CD8-positive, alpha-beta memory T cell (primary cell): ENCODE measurements at regions not wholly inside any gene's neighbourhood (a gene's known extent, or its start where the extent isn't known, plus 50 kb on each side); places are given as distances from the start of the nearest gene placed in this dataset.

Experiments
- CTCF ChIA-PET: fragments of 350-600 bp; sonication (Branson Sonifier 250); formaldehyde crosslinking; loops from one replicate; lab custom pipeline; 2021; ENCODE audit warnings: antibody characterized with exemption; lab: Charles Lee
- POLR2A ChIA-PET: fragments of 350-600 bp; sonication (Branson Sonifier 250); formaldehyde crosslinking; loops from one replicate; lab custom pipeline; 2021; ENCODE audit warnings: antibody characterized with exemption; lab: Charles Lee
- DNase-seq, 5 donors: peaks; one replicate each; pipeline versions ENCODE4 v3.0.0 to v3.0.0-alpha.2; 2020 to 2022; ENCODE audit warnings: mixed read lengths in 1 of 5
- H3K27ac ChIP-seq: one replicate; pipeline ENCODE4 v1.7.0; 2013; ENCODE audit warnings: low read depth, mild to moderate bottlenecking, low read length, moderate library complexity
- H3K27me3 ChIP-seq: 2 replicates; pipeline ENCODE4 v1.7.0; 2013; ENCODE audit warnings: low read length, mild to moderate bottlenecking; ENCODE audit not compliant: insufficient read depth, poor library complexity, severe bottlenecking
- H3K36me3 ChIP-seq: 2 replicates; pipeline ENCODE4 v1.7.0; 2013; ENCODE audit warnings: mild to moderate bottlenecking, low read length, moderate library complexity; ENCODE audit not compliant: insufficient read depth
- H3K4me1 ChIP-seq: 2 replicates; pipeline ENCODE4 v1.7.0; 2013; ENCODE audit warnings: mild to moderate bottlenecking, low read length, moderate library complexity; ENCODE audit not compliant: insufficient read depth
- H3K4me3 ChIP-seq: 2 replicates; pipeline ENCODE4 v1.7.0; 2013; ENCODE audit warnings: mild to moderate bottlenecking, low read length
- H3K9me3 ChIP-seq: 2 replicates; pipeline ENCODE4 v1.7.0; 2013; ENCODE audit warnings: mild to moderate bottlenecking, low read length
- H3K27ac Mint-ChIP-seq, 8 donors: one replicate each; pipeline ENCODE4 v1.8.0; 2020 to 2021; ENCODE audit warnings: mixed read lengths in 8 of 8, mild to moderate bottlenecking in 6 of 8, inconsistent platforms in 3 of 8, moderate library complexity in 3 of 8
- H3K27me3 Mint-ChIP-seq, 2 donors: one replicate each; pipeline ENCODE4 v1.8.0; 2020 to 2021; ENCODE audit warnings: mixed read lengths in 2 of 2, mild to moderate bottlenecking in 1 of 2, moderate library complexity in 1 of 2
- H3K36me3 Mint-ChIP-seq, 3 donors: one replicate each; pipeline ENCODE4 v1.8.0; 2020 to 2021; ENCODE audit warnings: mixed read lengths in 3 of 3, inconsistent platforms in 1 of 3, mild to moderate bottlenecking in 1 of 3
- H3K4me1 Mint-ChIP-seq, 3 donors: one replicate each; pipeline ENCODE4 v1.8.0; 2020 to 2021; ENCODE audit warnings: mixed read lengths in 3 of 3, inconsistent platforms in 1 of 3, mild to moderate bottlenecking in 1 of 3
- H3K4me3 Mint-ChIP-seq, 7 donors: one replicate each; pipeline ENCODE4 v1.8.0; 2020 to 2021; ENCODE audit warnings: mixed read lengths in 7 of 7, mild to moderate bottlenecking in 6 of 7, moderate library complexity in 4 of 7, inconsistent platforms in 2 of 7
- H3K9me3 Mint-ChIP-seq, 5 donors: one replicate each; pipeline ENCODE4 v1.8.0; 2020 to 2022; ENCODE audit warnings: mixed read lengths in 5 of 5, mild to moderate bottlenecking in 3 of 5, moderate library complexity in 2 of 5, inconsistent platforms in 1 of 5

DNA sequence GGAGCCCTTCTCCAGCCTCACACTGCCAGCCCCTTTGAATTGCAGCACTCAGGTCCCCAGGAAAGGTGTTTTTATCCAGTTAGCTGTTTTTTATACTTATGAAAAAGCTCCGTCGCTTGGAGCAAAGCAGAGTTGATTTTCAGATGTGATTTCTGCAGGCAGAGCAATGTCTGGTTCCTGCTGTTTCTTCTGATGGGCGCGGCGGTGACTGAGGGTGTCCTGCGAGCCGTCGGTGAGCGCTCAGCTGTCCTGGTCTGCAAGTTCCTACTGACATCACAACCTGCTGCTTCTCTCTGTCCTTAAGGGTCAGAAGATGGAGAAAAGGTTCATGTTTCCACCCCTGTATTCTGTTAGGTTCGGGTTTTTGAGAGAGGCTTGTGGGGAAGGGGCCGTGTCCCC, 109.6 kb upstream of the FAM20C start:
- H3K27ac Mint-ChIP-seq: no peak overlapping the region
- POLR2A ChIA-PET: no interaction called here
- H3K27me3 Mint-ChIP-seq: peaks cover 6 to 9% of the 10 kb centered on the region in 2 donors
- CTCF ChIA-PET: no interaction called here
- no peaks in the 10 kb centered on the region for H3K9me3 Mint-ChIP-seq
- Histone ChIP-seq H3K27ac (no peak overlapping the region), H3K4me3 (no peak overlapping the region), H3K4me1 (no peaks in the 10 kb centered on the region), H3K9me3 (no peaks in the 10 kb centered on the region), H3K36me3 (no peaks in the 10 kb centered on the region), H3K27me3 (no peaks in the 10 kb centered on the region)
- no peaks in the 10 kb centered on the region for H3K4me1 Mint-ChIP-seq
- no peak overlapping the region for H3K4me3 Mint-ChIP-seq
- no peaks in the 10 kb centered on the region for H3K36me3 Mint-ChIP-seq
- no peak for DNase-seq

DNA sequence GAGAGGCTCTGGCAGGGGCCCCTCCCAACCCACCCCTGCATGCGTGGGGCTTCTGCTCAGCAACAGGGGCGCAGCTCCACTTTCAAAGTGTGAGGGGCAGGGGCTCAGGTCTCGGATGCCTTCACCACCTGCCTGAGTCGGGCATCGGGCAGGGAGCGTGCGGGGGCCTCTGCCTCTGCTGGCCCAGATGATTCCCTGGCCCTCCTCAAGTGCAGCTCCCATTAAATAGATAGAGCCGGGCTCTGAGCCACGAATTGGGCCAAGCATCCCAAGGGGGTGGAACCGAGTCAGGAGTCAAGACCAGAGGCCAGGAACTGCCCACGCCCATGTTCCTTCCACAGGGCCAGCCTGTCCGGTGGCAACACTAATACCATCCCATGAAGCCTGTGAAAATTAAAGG, 108.9 kb upstream of the FAM20C start:
- Mint-ChIP-seq H3K27ac (peak overlapping the region in 1 of 8 donors; percentile 6), H3K27me3 (peaks cover 6 to 9% of the 10 kb centered on the region in 2 donors), H3K36me3 (no peaks in the 10 kb centered on the region), H3K4me1 (no peaks in the 10 kb centered on the region), H3K9me3 (no peaks in the 10 kb centered on the region), H3K4me3 (no peak overlapping the region)
- Histone ChIP-seq H3K4me3 (no peak overlapping the region), H3K36me3 (no peaks in the 10 kb centered on the region), H3K4me1 (no peaks in the 10 kb centered on the region), H3K27ac (no peak overlapping the region), H3K9me3 (no peaks in the 10 kb centered on the region), H3K27me3 (no peaks in the 10 kb centered on the region)
- CTCF ChIA-PET: no interaction called here
- POLR2A ChIA-PET: no interaction called here
- no peak for DNase-seq

DNA sequence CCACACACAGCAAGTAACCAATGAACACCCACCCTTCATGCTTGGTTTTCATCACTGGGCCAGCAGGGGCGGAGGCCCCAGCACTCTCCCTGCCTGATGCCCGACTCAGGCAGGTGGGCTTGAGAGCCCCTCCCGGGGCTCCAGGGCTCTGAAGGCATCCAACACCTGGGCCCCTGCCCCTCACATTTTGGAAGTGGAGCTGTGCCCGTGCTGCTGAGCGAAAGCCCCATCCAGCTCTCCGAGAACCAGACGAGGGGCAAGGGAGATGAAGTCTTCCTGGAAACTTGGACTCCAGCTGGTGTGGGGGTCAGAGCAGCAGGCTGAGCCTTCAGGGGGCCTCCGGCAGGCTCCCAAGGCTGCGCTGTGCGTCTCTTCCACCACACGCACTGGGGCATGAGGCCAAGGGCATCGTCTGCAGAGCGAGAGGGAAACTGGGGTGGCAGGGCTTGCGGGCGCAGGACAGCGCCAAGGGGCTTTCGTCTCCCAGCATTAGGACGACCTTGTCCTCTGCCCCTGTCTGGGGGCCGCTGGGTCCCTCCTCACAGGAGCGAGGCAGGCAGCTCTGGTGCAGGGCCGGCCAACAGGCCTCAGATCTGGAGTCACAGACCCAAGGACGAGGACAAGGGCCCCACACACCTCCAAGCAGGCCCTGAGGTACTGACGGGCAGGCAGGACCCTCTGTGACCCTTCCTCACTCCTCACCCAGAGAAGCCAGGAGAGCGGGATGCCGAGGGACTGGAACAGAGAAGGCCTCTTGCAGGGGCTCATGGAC, 108.3 kb upstream of the FAM20C start:
- CTCF ChIA-PET: no interaction called here
- no peaks in the 10 kb centered on the region for H3K4me1 Mint-ChIP-seq
- Histone ChIP-seq H3K9me3 (no peaks in the 10 kb centered on the region), H3K4me3 (no peak overlapping the region), H3K36me3 (no peaks in the 10 kb centered on the region), H3K27ac (no peak overlapping the region), H3K4me1 (no peaks in the 10 kb centered on the region), H3K27me3 (no peaks in the 10 kb centered on the region)
- no peak overlapping the region for H3K4me3 Mint-ChIP-seq
- DNase-seq: no peak
- peaks cover 6 to 9% of the 10 kb centered on the region in 2 donors for H3K27me3 Mint-ChIP-seq
- H3K27ac Mint-ChIP-seq: no peak overlapping the region
- no peaks in the 10 kb centered on the region for H3K9me3 Mint-ChIP-seq
- H3K36me3 Mint-ChIP-seq: no peaks in the 10 kb centered on the region
- POLR2A ChIA-PET: no interaction called here

DNA sequence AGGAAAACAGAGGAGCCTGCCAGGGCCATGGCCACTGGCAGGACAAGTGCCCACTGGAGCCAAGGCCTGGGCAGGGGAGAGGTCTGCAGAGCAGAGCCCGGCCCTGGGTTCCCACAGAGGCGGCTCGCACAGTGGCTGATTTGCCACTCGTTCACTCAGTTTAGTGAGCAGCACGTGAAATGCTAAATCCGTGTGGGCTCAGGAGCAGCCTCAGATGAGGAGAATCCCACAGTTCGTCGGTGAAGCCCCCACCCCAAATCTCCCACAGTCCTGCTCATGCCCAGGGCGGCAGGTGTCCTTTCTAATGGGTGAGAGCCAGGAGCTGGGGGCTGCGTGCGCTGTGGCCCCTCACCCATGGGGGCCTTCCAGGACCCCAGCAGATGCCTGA, 107.7 kb upstream of the FAM20C start:
- H3K36me3 Mint-ChIP-seq: no peaks in the 10 kb centered on the region
- no peaks in the 10 kb centered on the region for H3K4me1 Mint-ChIP-seq
- no peak for DNase-seq
- Histone ChIP-seq H3K4me1 (no peaks in the 10 kb centered on the region), H3K27me3 (no peaks in the 10 kb centered on the region), H3K4me3 (no peak overlapping the region), H3K27ac (no peak overlapping the region), H3K36me3 (no peaks in the 10 kb centered on the region), H3K9me3 (no peaks in the 10 kb centered on the region)
- H3K4me3 Mint-ChIP-seq: no peak overlapping the region
- no peak overlapping the region for H3K27ac Mint-ChIP-seq
- ChIA-PET POLR2A (no interaction called here), CTCF (no interaction called here)
- H3K9me3 Mint-ChIP-seq: no peaks in the 10 kb centered on the region
- peaks cover 6 to 9% of the 10 kb centered on the region in 2 donors for H3K27me3 Mint-ChIP-seq

DNA sequence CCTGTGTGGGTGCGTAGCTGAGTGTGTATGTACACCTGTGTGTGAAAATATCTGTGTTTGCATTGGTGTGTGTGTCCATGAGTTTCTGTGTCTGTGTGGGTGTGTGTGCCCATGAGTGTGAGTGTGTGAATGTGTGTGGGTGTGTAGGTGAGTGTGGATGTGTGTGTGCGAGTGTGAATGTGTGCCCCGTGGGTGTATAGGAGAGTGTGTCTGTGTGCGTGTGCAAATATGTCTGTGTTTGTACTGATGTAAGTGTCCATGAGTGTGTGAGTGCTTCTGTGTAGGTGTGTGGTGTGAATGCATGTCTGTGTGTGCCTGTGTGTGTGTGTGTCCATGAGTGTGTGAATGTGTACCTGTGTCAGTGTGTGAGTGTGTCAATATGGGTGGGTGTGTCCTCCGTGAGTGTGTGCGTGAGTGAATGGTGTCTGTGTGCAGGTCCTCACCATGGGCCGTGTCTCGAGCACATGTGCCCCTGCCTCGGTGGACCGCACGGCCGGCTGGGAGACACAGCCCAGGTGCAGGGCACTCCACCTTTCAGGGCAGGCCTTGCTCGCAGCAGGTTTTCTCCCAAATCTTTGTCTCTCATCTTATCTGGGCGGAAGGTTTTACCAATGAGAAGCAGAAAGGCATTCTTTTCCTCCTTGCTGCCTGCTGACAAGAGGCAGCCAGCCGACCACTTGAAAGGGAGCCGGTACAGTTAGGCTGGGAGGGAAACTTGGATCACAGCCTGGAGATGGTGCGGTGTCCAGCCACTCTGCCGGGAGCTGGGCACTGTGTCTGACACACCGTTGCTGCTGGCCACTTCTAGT, 107.1 kb upstream of the FAM20C start:
- no peak for DNase-seq
- Mint-ChIP-seq H3K4me3 (no peak overlapping the region), H3K4me1 (no peaks in the 10 kb centered on the region), H3K9me3 (no peaks in the 10 kb centered on the region), H3K36me3 (no peaks in the 10 kb centered on the region), H3K27ac (no peak overlapping the region), H3K27me3 (peaks cover 6 to 9% of the 10 kb centered on the region in 2 donors)
- ChIA-PET POLR2A (no interaction called here), CTCF (no interaction called here)
- Histone ChIP-seq H3K4me1 (no peaks in the 10 kb centered on the region), H3K27me3 (no peaks in the 10 kb centered on the region), H3K27ac (no peak overlapping the region), H3K9me3 (no peaks in the 10 kb centered on the region), H3K4me3 (no peak overlapping the region), H3K36me3 (no peaks in the 10 kb centered on the region)

DNA sequence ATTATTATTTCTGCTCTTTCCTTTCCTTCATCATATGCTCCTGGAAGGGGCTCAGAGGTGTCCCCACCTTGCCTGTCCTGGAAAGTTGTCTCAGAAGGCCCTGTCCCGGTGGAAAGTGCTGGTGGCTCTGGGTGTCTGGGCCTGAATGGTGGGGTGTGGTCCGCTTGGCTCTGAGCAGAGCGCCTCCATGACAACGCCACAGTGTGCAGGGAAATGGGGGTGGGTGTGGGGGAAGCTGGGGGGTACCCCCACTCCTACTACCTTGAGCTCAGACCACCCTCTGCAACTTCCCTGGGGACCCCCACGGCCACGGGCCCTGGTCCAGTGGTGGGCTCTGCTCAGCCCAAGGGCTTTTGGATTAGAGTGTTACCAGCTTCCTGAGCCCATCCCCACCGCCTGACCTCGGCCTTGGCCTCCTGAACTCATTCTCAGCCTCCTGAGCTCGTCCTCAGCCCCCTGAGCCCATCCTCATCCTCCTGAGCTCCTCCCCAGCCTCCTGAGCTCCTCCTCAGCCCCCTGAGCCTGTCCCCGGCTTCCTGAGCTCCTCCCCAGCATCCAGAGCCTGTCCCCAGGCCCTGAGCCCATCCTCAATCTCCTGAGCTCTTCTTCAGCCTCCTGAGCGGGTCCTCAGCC, 106.4 kb upstream of the FAM20C start:
- Mint-ChIP-seq H3K4me3 (no peak overlapping the region), H3K9me3 (no peaks in the 10 kb centered on the region), H3K27ac (no peak overlapping the region), H3K4me1 (peaks cover 0 to 4% (median 3%) of the 10 kb centered on the region in 3 donors), H3K36me3 (no peaks in the 10 kb centered on the region), H3K27me3 (peaks cover 6 to 9% of the 10 kb centered on the region in 2 donors)
- DNase-seq: no peak
- H3K4me3 ChIP-seq: no peak overlapping the region
- no peaks in the 10 kb centered on the region for H3K36me3 ChIP-seq
- CTCF ChIA-PET: no interaction called here
- H3K27ac ChIP-seq: no peak overlapping the region
- H3K27me3 ChIP-seq: no peaks in the 10 kb centered on the region
- no peaks in the 10 kb centered on the region for H3K4me1 ChIP-seq
- H3K9me3 ChIP-seq: no peaks in the 10 kb centered on the region
- POLR2A ChIA-PET: no interaction called here

DNA sequence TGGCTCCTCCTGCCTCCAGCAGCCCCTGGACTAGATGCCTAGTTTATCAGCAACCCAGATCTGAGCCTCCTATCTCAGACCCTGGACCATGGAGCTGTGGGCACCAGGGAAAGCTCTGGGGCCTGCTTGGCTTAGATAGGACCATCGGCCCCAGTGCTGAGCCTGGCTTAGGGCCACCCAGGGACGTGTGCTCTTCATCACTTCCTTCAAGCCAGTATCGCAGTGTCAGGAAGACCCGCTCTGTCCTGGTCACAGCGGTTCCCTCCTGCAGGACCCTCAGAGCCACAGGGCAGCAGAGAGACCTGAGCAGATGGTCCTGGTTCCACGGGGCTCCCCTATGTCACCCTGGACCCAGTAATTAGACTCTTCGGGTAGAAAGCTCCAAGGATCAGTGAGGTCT, 105.7 kb upstream of the FAM20C start:
- H3K9me3 ChIP-seq: no peaks in the 10 kb centered on the region
- ChIA-PET CTCF (no interaction called here), POLR2A (no interaction called here)
- no peaks in the 10 kb centered on the region for H3K36me3 Mint-ChIP-seq
- H3K27me3 Mint-ChIP-seq: peaks cover 3 to 9% of the 10 kb centered on the region in 2 donors
- H3K4me3 Mint-ChIP-seq: no peak overlapping the region
- H3K27me3 ChIP-seq: no peaks in the 10 kb centered on the region
- H3K27ac Mint-ChIP-seq: peak overlapping the region in 1 of 8 donors; percentile 33
- H3K9me3 Mint-ChIP-seq: no peaks in the 10 kb centered on the region
- H3K4me1 ChIP-seq: no peaks in the 10 kb centered on the region
- DNase-seq: no peak
- no peaks in the 10 kb centered on the region for H3K36me3 ChIP-seq
- H3K4me3 ChIP-seq: no peak overlapping the region
- H3K4me1 Mint-ChIP-seq: peaks cover 0 to 4% (median 3%) of the 10 kb centered on the region in 3 donors
- H3K27ac ChIP-seq: no peak overlapping the region

DNA sequence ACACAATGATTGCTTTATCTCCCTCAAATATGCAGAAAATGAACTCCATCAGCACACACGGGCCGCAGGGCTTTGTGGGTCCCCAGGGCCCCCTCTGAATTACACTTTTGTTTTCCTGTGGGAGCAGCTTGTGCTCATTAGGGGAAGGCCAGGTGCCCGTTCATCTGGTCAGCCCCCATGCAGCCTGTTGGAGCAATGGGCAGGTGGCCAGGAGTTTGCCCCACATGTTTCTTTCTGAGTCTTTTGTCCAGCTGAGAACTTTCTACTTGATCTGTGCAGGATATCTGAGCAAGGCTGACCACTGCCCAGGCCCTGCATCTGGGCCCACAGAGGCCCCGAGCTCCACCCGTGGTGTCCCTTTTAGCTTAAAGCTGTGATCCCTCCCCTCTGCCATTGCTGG, 105.3 kb upstream of the FAM20C start:
- Mint-ChIP-seq H3K4me1 (peaks cover 0 to 4% (median 3%) of the 10 kb centered on the region in 3 donors), H3K9me3 (no peaks in the 10 kb centered on the region), H3K27ac (peak overlapping the region in 1 of 8 donors; percentile 33), H3K36me3 (no peaks in the 10 kb centered on the region), H3K4me3 (no peak overlapping the region), H3K27me3 (peaks cover 3 to 9% of the 10 kb centered on the region in 2 donors)
- Histone ChIP-seq H3K27ac (no peak overlapping the region), H3K27me3 (no peaks in the 10 kb centered on the region), H3K4me3 (no peak overlapping the region), H3K9me3 (no peaks in the 10 kb centered on the region), H3K4me1 (no peaks in the 10 kb centered on the region), H3K36me3 (no peaks in the 10 kb centered on the region)
- DNase-seq: no peak
- POLR2A ChIA-PET: no interaction called here
- CTCF ChIA-PET: no interaction called here
